ENCODE measurements at regions not wholly inside any gene's neighbourhood (a gene's known extent, or its start where the extent isn't known, plus 50 kb on each side); places are given as distances from the start of the nearest gene placed in this dataset.
A peak's percentile ranks its signal among the peaks of the same experiment; 100 is the strongest.

DNA sequence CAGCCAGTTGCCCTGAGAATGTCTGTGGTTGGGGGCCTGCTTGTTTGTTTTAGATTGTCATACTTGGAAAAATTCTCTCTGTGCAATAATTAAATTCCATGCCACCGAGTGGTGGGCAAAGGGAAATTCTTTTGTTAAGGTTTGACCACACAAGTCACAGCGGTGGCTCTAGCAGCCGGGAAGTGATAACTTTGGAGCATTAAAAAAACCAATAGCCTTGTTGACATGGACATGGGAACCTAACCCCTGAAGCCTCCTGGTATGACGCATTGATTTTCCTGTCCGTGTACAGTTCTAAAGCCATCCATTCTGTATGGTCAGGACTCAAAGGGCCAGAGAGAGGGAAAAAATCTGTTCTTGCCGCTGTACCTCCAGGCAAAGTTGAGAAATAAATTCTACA is 384.9 kb upstream of the ZNF507 start:
- Mint-ChIP-seq H3K27ac (no peak overlapping the region), H3K36me3 (no peaks in the 10 kb centered on the region), H3K9me3 (peaks cover 0 to 4% (median 0%) of the 10 kb centered on the region in 7 donors), H3K4me3 (peak overlapping the region in 1 of 8 donors; percentile 26), H3K27me3 (no peaks in the 10 kb centered on the region), H3K4me1 (no peaks in the 10 kb centered on the region)
- no peak for ATAC-seq (ENCODE audit: low read depth in 2 of 2)
- DNase-seq: no peak

DNA sequence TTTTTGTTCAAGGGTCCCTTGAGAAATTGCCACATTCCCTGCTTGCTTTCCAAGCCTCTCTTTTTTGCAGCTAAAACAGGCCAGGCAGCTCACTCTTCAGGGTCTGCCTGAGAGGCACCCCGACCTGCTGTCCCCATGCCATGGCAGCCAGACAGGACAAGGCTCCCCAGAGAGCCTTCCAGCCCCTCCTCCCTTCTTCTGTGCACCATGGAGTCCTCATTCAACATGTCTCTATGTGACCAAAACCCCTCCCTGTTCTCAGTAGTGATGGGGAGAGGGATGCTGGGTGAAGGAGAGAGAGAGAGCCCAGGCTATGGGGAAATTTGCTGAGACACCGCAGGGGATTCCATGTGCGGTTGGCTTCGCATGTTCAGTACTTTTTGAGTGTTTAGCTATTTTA is 384.2 kb upstream of the ZNF507 start:
- Mint-ChIP-seq H3K36me3 (no peaks in the 10 kb centered on the region), H3K27me3 (no peaks in the 10 kb centered on the region), H3K27ac (no peak overlapping the region), H3K9me3 (peaks cover 0 to 4% (median 0%) of the 10 kb centered on the region in 7 donors), H3K4me1 (no peaks in the 10 kb centered on the region), H3K4me3 (no peak overlapping the region)
- ATAC-seq (ENCODE audit: low read depth in 2 of 2) (no peak), DNase-seq (no peak)

DNA sequence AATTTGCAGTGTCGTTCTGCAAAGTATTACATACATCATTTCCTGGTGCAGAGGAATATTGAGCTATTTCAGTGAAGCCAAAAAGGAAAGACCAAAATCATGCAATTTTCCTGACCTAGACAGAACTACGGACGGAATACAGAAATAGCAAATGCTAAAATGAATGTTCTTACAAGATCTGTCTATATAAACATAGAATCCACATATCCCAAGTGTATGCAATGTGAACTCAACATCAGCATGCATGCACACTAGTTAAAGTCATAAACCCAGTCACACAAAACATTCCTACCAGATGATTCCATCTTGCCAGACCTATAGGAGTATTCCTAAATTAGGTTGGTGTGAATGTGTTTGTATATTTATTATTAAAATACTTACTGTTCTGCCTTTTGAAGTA is 383.7 kb upstream of the ZNF507 start:
- ATAC-seq (ENCODE audit: low read depth in 2 of 2) (no peak), DNase-seq (no peak)
- Mint-ChIP-seq H3K4me3 (no peak overlapping the region), H3K27me3 (no peaks in the 10 kb centered on the region), H3K36me3 (no peaks in the 10 kb centered on the region), H3K9me3 (peaks cover 0 to 4% (median 0%) of the 10 kb centered on the region in 7 donors), H3K27ac (no peak overlapping the region), H3K4me1 (no peaks in the 10 kb centered on the region)

DNA sequence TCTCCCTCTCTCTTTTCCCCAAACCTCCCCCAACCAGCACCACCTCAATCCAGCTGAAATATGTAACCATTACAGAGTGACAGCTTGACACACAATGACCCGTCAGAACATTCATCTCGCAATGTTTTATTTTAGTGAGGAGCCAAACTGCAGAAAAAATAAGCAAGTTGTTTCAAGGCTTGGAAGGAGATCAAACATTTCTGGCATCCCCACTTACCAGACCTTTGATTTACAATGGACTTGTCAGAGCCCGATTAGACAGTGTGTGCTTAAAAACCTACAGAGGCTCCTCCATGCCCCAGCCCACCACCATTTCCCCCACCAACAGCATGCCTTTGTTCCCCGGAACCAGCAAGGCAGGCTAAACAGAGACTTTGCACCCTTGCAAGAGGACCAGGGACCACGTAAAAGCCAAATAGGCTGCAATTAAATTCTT is 382.8 kb upstream of the ZNF507 start:
- Mint-ChIP-seq H3K9me3 (peaks cover 0 to 4% (median 0%) of the 10 kb centered on the region in 7 donors), H3K27me3 (no peaks in the 10 kb centered on the region), H3K4me1 (no peaks in the 10 kb centered on the region), H3K4me3 (no peak overlapping the region), H3K27ac (no peak overlapping the region), H3K36me3 (no peaks in the 10 kb centered on the region)
- ATAC-seq (ENCODE audit: low read depth in 2 of 2) (no peak), DNase-seq (no peak)

DNA sequence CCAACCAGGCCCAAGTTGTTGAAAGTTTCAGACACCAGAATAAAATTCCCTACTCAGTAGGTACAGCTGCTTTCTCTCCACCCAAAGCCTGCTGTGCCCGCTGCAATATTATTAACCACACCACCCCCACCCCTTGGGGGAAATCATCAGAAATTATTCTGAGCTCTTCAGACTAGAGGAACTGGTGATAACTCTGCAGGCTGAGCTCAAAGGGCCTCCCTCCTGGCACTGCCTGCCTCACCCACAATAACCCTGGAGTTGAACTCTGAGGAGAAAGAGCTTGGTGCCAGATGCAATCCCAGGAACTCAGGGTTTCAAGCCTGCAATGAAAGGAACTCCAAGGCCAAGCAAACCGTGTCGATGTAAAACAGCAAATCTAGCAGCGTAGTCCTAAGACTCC is 381.7 kb upstream of the ZNF507 start:
- Mint-ChIP-seq H3K9me3 (peaks cover 0 to 5% (median 2%) of the 10 kb centered on the region in 7 donors), H3K4me3 (no peak overlapping the region)

DNA sequence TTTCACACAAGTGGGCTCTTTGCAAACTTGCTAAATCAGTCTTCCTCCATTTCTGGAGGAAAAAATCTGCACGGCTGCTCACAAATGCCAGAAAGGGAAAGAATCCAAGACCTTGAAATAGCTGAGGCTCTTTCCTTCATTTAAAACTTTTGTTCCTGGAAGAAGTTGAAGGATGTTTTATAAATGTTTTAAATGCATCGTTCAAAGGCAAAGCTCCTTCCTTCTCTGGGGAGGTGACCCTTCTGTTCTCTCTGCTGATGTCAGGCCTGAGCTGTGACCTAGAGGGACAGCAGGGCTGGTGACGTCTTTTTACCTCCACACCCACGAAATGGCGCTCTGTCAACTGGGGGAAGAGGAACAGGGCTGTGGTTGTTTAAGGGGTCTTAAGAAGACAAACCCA is 376.4 kb upstream of the ZNF507 start:
- Mint-ChIP-seq H3K36me3 (no peaks in the 10 kb centered on the region), H3K9me3 (peaks cover 0 to 5% (median 3%) of the 10 kb centered on the region in 7 donors), H3K4me3 (no peak overlapping the region), H3K27me3 (no peaks in the 10 kb centered on the region), H3K4me1 (no peaks in the 10 kb centered on the region), H3K27ac (no peak overlapping the region)
- ATAC-seq (ENCODE audit: low read depth in 2 of 2) (no peak), DNase-seq (no peak)

More for the DNA sequence above, 381.7 kb upstream of the ZNF507 start:
- Mint-ChIP-seq H3K4me1 (no peaks in the 10 kb centered on the region), H3K27ac (no peak overlapping the region), H3K27me3 (no peaks in the 10 kb centered on the region), H3K36me3 (no peaks in the 10 kb centered on the region)
- DNase-seq: no peak
- no peak for ATAC-seq (ENCODE audit: low read depth in 2 of 2)

DNA sequence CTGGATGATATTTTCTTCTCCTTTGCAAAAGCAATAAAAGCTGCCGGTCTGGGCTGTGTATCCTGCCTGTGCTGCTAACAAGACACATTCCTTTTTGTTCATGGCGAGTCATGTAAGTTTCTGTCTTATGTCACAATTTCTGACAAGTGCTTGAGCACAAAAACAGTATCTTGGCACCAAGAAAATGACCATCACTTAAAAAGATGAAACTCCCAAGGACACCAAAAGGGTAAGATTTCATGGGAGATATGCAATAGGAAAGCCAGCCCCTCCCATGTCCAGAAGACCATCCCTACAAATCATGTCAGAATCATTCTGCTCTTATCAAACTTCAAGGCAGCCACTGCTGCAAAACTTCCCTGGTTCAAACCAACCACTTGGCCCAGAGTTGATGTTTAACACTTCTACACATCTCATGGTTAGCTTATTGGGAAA is 375.4 kb upstream of the ZNF507 start:
- no peak overlapping the region for H3K4me3 Mint-ChIP-seq
- peak overlapping the region in 1 of 6 donors; percentile 57 for H3K27ac Mint-ChIP-seq
- H3K4me1 Mint-ChIP-seq: no peaks in the 10 kb centered on the region
- H3K27me3 Mint-ChIP-seq: no peaks in the 10 kb centered on the region
- H3K36me3 Mint-ChIP-seq: no peaks in the 10 kb centered on the region
- DNase-seq (no peak), ATAC-seq (ENCODE audit: low read depth in 2 of 2) (no peak)
- peaks cover 0 to 6% (median 2%) of the 10 kb centered on the region in 7 donors for H3K9me3 Mint-ChIP-seq

DNA sequence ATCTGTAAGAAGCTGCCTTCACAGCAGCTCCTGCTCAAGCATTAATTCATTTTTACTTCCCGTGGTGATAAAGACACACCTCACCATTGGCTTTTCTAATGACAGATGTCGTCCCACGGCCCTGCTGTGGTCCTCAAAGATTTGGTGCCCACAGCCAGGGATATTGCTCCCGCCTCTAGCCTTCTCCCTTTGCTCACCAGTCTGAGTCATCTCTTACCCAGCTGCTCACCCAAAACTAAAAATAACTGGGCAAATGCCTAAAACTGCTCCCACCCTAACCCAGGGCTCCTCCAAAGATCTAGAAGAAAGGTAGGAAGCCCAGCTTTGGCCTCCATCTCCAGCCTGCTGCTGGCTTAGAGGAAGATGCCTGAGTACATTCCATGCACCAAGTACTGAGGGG is 371.1 kb upstream of the ZNF507 start:
- ATAC-seq (ENCODE audit: low read depth in 2 of 2) (no peak), DNase-seq (no peak)
- Mint-ChIP-seq H3K27ac (no peak overlapping the region), H3K4me1 (no peaks in the 10 kb centered on the region), H3K9me3 (peaks cover 0 to 7% (median 3%) of the 10 kb centered on the region in 7 donors), H3K36me3 (no peaks in the 10 kb centered on the region), H3K4me3 (no peak overlapping the region), H3K27me3 (no peaks in the 10 kb centered on the region)

DNA sequence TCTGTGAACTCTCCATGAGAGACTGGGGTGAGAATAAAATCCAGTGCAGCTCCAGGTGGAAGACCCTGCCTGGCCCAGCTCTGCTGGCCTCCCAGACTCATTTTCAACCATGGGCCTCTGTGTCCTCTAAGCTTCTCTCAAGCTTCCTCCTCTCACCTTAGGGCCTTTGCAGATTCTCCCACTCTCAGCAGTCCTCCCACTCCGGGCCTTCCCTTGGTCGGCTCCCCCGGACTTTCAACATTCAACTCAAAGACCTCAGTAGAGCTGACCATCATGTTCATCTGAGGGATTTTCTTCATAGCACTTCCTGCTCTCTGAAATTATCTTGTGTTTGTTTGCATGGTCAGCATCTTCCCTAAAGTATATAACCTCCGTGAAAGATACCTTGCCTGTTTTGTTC is 370.5 kb upstream of the ZNF507 start:
- H3K4me1 Mint-ChIP-seq: no peaks in the 10 kb centered on the region
- ATAC-seq (ENCODE audit: low read depth in 2 of 2) (no peak), DNase-seq (no peak)
- H3K27me3 Mint-ChIP-seq: no peaks in the 10 kb centered on the region
- H3K27ac Mint-ChIP-seq: no peak overlapping the region
- no peaks in the 10 kb centered on the region for H3K36me3 Mint-ChIP-seq
- peak overlapping the region in 1 of 8 donors; percentile 67 for H3K4me3 Mint-ChIP-seq
- H3K9me3 Mint-ChIP-seq: peaks cover 0 to 7% (median 3%) of the 10 kb centered on the region in 7 donors

DNA sequence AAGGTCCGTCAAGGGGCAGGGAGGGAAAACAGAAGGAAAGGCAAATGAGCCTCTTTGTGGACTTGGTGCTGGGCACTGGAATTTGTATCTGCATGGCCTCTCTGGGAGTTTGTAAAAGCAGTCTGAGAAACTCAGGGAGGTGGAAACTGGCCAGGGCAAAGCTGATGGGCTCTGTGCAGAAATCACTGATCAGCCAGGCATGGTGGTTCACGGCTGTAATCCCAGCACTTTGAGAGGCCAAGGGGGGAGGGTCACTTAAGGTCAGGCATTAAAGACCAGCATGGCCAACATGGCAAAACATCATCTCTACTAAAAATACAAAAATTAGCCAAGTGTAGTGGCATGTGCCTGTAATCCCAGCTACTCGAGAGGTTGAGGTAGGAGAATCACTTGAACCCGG is 369.9 kb upstream of the ZNF507 start:
- H3K27ac Mint-ChIP-seq: no peak overlapping the region
- no peaks in the 10 kb centered on the region for H3K36me3 Mint-ChIP-seq
- no peaks in the 10 kb centered on the region for H3K4me1 Mint-ChIP-seq
- H3K27me3 Mint-ChIP-seq: no peaks in the 10 kb centered on the region
- ATAC-seq (ENCODE audit: low read depth in 2 of 2) (no peak), DNase-seq (no peak)
- peaks cover 0 to 10% (median 3%) of the 10 kb centered on the region in 7 donors for H3K9me3 Mint-ChIP-seq
- peak overlapping the region in 1 of 8 donors; percentile 67 for H3K4me3 Mint-ChIP-seq

DNA sequence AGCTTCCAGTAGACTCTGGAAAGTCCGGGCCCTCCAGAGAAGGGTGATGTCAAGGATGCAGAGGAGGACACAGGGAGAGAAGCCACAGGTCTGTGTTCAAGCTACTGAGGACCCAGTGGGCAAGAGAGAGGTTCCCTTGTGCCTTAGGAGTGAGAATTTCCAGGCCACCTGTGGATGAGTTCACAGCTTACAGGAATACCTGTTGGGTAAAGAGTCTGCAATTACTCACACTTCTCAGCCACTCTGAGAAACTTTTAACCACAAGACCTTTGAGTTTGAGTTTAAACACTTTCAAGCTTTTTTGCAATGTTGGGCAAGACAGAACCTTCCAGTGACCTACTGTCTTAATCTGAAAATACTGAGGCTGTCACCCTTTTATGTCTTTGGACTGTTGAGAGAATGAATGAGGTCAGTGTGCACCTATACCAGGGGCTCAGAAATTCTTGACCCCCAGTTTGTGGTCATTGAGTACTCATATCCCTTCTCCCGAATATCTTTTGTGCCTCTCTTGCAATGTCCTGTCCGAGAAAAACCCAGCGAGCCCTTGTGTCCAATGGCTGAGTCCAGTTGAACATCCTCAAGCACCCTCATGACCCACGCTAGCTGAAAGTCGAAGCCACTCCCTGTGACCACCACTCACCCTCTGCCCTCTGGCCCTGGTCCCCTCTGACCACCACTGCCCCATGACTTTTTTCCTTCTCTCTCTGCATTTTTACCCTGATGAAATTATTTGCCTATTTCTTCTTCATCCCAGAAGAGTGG is 368.5 kb upstream of the ZNF507 start:
- Mint-ChIP-seq H3K27ac (no peak overlapping the region), H3K9me3 (peaks cover 0 to 10% (median 3%) of the 10 kb centered on the region in 7 donors)
- no peak for DNase-seq

DNA sequence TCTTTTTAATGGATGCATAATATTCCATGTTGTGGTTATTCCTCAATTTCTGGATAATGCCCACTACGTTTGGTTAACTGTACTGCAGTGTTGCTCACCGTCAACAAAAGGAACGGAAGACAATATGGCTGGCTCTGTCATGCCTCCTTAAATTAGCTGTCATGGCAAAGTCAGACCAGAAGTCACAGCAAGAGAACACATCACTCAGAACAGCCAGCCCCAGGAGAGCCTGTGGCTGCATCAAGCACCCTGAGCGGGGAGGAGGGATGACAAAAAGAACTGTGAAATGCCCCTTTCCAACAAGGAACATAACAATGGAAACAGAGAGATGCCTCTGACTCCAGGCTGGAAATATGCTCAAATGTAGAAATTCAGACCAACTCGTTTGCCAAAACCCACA is 366.0 kb upstream of the ZNF507 start:
- Mint-ChIP-seq H3K27me3 (no peaks in the 10 kb centered on the region), H3K36me3 (no peaks in the 10 kb centered on the region), H3K9me3 (peaks cover 0 to 10% (median 2%) of the 10 kb centered on the region in 7 donors), H3K27ac (no peak overlapping the region), H3K4me1 (no peaks in the 10 kb centered on the region), H3K4me3 (no peak overlapping the region)
- DNase-seq (no peak), ATAC-seq (ENCODE audit: low read depth in 2 of 2) (no peak)

More for the DNA sequence above, 368.5 kb upstream of the ZNF507 start:
- ATAC-seq (ENCODE audit: low read depth in 2 of 2): no peak
- H3K4me1 Mint-ChIP-seq: no peaks in the 10 kb centered on the region
- H3K4me3 Mint-ChIP-seq: no peak overlapping the region
- no peaks in the 10 kb centered on the region for H3K27me3 Mint-ChIP-seq
- H3K36me3 Mint-ChIP-seq: no peaks in the 10 kb centered on the region

DNA sequence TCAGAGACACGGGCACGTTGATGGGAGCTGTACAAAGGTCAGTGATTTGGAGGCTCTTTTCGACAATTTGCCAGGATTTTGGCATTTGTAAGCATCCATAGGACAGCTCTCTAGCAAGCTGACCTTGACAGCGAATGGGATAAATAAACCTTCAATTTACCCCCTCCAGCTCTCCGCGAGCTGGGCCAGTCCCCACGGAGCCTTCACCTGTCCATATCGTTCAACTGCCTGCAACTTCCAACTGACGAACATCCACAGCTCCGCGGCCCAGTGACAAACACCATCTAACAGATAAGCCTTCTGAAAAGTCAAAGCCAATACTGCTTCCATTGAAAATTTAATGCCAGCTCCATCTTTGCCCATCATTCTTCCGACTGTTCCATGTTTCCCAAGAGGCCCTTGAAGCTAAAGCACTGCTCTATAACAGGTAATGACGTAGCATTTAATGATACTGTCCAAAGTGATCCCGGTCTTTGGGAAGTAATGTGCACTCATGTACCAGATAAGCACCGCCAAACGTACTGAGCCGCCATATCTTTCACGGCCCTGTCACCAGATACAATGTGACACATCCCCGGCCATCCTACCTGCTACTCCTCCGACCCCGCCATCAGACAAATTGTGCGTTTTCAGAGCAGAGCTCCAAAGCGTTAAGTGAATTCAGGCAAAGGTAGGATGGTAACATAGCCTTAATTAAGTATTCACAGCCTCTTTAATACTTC is 365.3 kb upstream of the ZNF507 start:
- Mint-ChIP-seq H3K9me3 (peaks cover 0 to 17% (median 8%) of the 10 kb centered on the region in 7 donors), H3K27ac (no peak overlapping the region), H3K27me3 (no peaks in the 10 kb centered on the region), H3K4me1 (no peaks in the 10 kb centered on the region), H3K36me3 (peaks cover 0 to 2% of the 10 kb centered on the region in 2 donors), H3K4me3 (no peak overlapping the region)
- DNase-seq: no peak
- no peak for ATAC-seq (ENCODE audit: low read depth in 2 of 2)

DNA sequence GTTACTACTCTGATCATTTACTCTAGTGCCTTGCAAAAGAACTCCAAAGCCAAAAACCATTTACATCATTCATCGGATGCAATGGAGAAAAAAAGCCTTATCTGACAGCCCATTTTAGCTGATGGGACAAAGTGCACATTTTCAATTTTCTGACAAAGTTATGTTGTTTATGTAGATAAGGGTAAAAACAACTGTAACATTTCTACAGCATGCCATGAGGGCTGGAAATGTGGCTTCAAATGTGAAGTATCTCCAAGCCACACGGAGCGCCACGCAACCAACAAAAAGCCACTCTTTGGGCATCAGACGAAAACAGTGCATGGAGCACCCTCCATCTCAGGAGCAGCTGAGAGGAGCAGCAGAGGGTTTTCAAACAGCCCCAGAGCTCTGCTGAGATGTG is 364.6 kb upstream of the ZNF507 start:
- peaks cover 3 to 20% (median 10%) of the 10 kb centered on the region in 7 donors for H3K9me3 Mint-ChIP-seq
- H3K4me1 Mint-ChIP-seq: no peaks in the 10 kb centered on the region
- peaks cover 0 to 6% of the 10 kb centered on the region in 2 donors for H3K36me3 Mint-ChIP-seq
- DNase-seq (no peak), ATAC-seq (ENCODE audit: low read depth in 2 of 2) (no peak)
- no peak overlapping the region for H3K27ac Mint-ChIP-seq
- no peak overlapping the region for H3K4me3 Mint-ChIP-seq
- no peaks in the 10 kb centered on the region for H3K27me3 Mint-ChIP-seq
